ENCODE measurements at regions not wholly inside any gene's neighbourhood (a gene's known extent, or its start where the extent isn't known, plus 50 kb on each side); places are given as distances from the start of the nearest gene placed in this dataset.

DNA sequence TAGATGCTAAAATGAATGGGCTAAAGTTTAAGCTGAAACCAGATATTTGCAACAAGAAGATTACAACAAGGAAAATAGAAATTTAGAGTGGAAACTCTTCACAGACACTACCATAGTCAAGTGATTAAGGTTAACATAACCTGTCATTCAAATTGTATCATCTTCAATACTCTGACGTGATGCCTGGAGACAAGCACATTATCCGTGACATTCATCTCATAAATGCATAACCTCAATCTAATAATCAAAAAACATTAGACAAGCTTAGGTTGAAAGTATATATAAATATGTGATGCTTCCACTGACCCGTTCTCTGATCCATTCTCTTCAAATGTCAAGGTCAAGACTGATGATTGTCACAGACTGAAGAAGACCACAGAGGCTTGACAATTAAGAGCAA, 263.8 kb upstream of the MEOX2 start:
- H3K27me3 Mint-ChIP-seq: no peaks in the 10 kb centered on the region
- POLR2A ChIA-PET: no interaction called here
- peaks cover 5% of the 10 kb centered on the region for H3K9me3 Mint-ChIP-seq
- CTCF ChIA-PET: no interaction called here
- no peaks in the 10 kb centered on the region for H3K4me1 Mint-ChIP-seq
- no peak for DNase-seq
- H3K36me3 Mint-ChIP-seq (ENCODE audit: low read depth): no peaks in the 10 kb centered on the region
- no peak overlapping the region for H3K4me3 Mint-ChIP-seq
- no peak overlapping the region for H3K27ac Mint-ChIP-seq

DNA sequence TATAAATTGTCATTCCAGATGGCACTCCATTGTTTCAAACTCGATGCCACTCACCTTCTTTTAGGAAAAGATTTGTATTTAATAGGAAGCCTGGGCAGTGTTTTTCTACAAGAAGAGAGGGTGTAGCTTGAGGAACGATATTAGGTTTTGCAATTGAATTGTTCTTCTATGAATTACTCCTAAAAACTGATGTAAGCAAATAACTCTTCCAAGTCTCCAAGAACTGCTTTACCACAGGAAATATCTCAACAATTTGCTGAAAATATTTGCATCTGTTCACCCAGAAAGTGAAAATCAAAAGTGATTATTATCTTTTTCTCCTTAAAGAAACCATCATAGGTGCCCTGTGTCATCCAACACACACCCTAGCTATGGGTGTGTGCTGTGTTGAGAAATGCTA, 261.3 kb upstream of the MEOX2 start:
- ChIA-PET CTCF (no interaction called here), POLR2A (no interaction called here)
- H3K27me3 Mint-ChIP-seq: no peaks in the 10 kb centered on the region
- DNase-seq: no peak
- no peaks in the 10 kb centered on the region for H3K36me3 Mint-ChIP-seq (ENCODE audit: low read depth)
- H3K4me1 Mint-ChIP-seq: no peaks in the 10 kb centered on the region
- no peak overlapping the region for H3K27ac Mint-ChIP-seq
- no peak overlapping the region for H3K4me3 Mint-ChIP-seq
- no peaks in the 10 kb centered on the region for H3K9me3 Mint-ChIP-seq

- no peak overlapping the region for H3K27ac Mint-ChIP-seq
- CTCF ChIA-PET: no interaction called here
- H3K27me3 Mint-ChIP-seq: no peaks in the 10 kb centered on the region
Measured at GRCh38 chr7:15938115-15938514, 251.6 kb upstream of the MEOX2 start.

GRCh38 chr7:15937571-15937970, 251.1 kb upstream of the MEOX2 start:
- DNase-seq: no peak
- H3K9me3 Mint-ChIP-seq: peaks cover 3% of the 10 kb centered on the region
- no peaks in the 10 kb centered on the region for H3K4me1 Mint-ChIP-seq
- POLR2A ChIA-PET: no interaction called here
- H3K27me3 Mint-ChIP-seq: no peaks in the 10 kb centered on the region
- CTCF ChIA-PET: no interaction called here
- no peaks in the 10 kb centered on the region for H3K36me3 Mint-ChIP-seq (ENCODE audit: low read depth)
- H3K4me3 Mint-ChIP-seq: no peak overlapping the region
- H3K27ac Mint-ChIP-seq: no peak overlapping the region

More at GRCh38 chr7:15938115-15938514, 251.6 kb upstream of the MEOX2 start:
- no peak overlapping the region for H3K4me3 Mint-ChIP-seq
- no peak for DNase-seq
- H3K36me3 Mint-ChIP-seq (ENCODE audit: low read depth): no peaks in the 10 kb centered on the region
- H3K4me1 Mint-ChIP-seq: no peaks in the 10 kb centered on the region
- POLR2A ChIA-PET: no interaction called here
- peaks cover 3% of the 10 kb centered on the region for H3K9me3 Mint-ChIP-seq

DNA sequence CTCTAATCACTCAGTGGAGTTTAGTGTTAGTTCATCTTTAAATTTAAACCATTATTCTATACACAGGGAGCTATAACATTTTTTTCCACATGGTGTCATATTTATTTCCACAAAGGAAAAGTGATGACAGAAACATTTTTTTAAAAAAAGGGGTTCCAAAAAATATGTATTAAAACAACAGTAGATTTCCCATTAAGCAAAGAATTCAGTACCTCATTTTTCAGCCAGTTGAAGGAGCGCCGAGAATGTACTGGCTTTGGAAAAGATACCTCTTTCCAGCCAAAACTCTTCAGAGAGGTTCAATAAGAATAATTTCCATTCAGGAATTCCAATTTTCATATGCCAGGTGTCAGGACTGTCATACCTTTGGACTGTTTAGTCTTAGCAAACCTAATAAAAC, 250.5 kb upstream of the MEOX2 start:
- Mint-ChIP-seq H3K27me3 (no peaks in the 10 kb centered on the region), H3K4me3 (no peak overlapping the region), H3K36me3 (ENCODE audit: low read depth) (no peaks in the 10 kb centered on the region), H3K27ac (no peak overlapping the region), H3K4me1 (no peaks in the 10 kb centered on the region), H3K9me3 (peaks cover 3% of the 10 kb centered on the region)
- CTCF ChIA-PET: no interaction called here
- no peak for DNase-seq
- POLR2A ChIA-PET: no interaction called here

DNA sequence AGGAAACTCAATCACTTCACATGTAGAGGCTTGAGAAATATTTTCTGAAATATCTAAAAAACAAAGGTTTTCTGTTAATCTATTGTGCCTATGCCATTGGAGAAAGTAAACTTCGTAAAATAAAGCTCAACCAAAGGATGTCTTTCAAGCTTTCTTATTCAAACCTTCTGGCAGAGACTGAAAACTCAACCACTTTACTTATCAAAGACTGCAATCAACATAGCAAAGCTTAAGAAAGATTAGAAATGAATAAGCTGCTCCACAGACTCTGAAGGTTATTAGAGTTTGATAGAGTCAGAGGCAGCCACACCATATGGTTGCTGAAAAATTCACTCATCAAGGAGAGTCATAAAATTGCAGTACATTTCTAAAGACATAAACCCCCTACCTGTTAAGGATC, 245.8 kb upstream of the MEOX2 start:
- Mint-ChIP-seq H3K9me3 (no peaks in the 10 kb centered on the region), H3K36me3 (ENCODE audit: low read depth) (no peaks in the 10 kb centered on the region), H3K4me3 (no peak overlapping the region), H3K27ac (no peak overlapping the region), H3K27me3 (no peaks in the 10 kb centered on the region), H3K4me1 (no peaks in the 10 kb centered on the region)
- no peak for DNase-seq
- ChIA-PET POLR2A (no interaction called here), CTCF (no interaction called here)

DNA sequence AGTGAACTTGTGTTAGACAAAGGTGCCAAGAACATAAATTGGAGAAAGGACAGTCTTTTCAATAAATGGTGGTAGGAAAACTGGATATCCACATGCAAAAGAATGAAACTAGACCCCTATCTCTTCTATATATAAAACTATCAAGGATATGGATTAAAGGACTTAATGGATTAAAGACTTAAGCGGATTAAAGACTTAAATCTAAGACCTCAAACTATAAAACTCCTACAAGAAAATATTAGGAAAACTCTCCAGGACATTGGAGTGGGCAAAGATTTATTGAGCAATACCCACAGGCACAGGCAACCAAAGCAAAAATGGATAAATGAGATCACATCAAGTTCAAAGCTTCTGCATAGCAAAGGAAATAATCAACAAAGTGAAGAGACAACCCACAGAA, 242.9 kb upstream of the MEOX2 start:
- Mint-ChIP-seq H3K27me3 (no peaks in the 10 kb centered on the region), H3K9me3 (peaks cover 3% of the 10 kb centered on the region), H3K4me1 (no peaks in the 10 kb centered on the region), H3K27ac (no peak overlapping the region), H3K4me3 (no peak overlapping the region), H3K36me3 (ENCODE audit: low read depth) (no peaks in the 10 kb centered on the region)
- ChIA-PET POLR2A (no interaction called here), CTCF (no interaction called here)
- DNase-seq: no peak

GRCh38 chr7:15925608-15926007, 239.1 kb upstream of the MEOX2 start:
- Mint-ChIP-seq H3K36me3 (ENCODE audit: low read depth) (no peaks in the 10 kb centered on the region), H3K27me3 (no peaks in the 10 kb centered on the region), H3K4me1 (no peaks in the 10 kb centered on the region), H3K9me3 (peaks cover 3% of the 10 kb centered on the region), H3K4me3 (no peak overlapping the region), H3K27ac (no peak overlapping the region)
- ChIA-PET CTCF (no interaction called here), POLR2A (no interaction called here)
- no peak for DNase-seq

- Mint-ChIP-seq H3K27me3 (no peaks in the 10 kb centered on the region), H3K4me1 (no peaks in the 10 kb centered on the region), H3K27ac (no peak overlapping the region), H3K9me3 (peaks cover 3% of the 10 kb centered on the region), H3K36me3 (ENCODE audit: low read depth) (no peaks in the 10 kb centered on the region), H3K4me3 (no peak overlapping the region)
- ChIA-PET CTCF (no interaction called here), POLR2A (no interaction called here)
- no peak for DNase-seq
Measured at GRCh38 chr7:15924910-15925309, 238.4 kb upstream of the MEOX2 start.

DNA sequence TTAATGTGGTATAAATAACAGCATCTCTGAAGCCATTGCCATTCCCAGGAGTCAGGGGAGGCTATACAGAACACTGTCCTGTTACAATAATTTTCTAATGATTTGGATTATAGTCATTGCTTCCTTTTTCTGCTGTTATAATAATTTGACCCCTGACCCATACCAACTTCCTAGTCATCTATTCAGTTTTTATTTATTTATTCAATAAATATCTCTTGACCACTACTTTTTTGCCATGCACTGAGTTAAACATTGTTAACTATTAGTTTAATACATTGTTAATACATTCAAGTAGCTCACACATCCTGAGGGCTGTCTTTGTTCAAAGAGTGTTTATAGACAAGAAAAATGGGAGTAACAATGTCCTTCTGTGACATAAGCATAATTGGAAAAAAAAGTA, 235.5 kb upstream of the MEOX2 start:
- peaks cover 6% of the 10 kb centered on the region for H3K9me3 Mint-ChIP-seq
- CTCF ChIA-PET: no interaction called here
- no peak overlapping the region for H3K4me3 Mint-ChIP-seq
- POLR2A ChIA-PET: no interaction called here
- DNase-seq: no peak
- no peaks in the 10 kb centered on the region for H3K36me3 Mint-ChIP-seq (ENCODE audit: low read depth)
- no peaks in the 10 kb centered on the region for H3K27me3 Mint-ChIP-seq
- no peaks in the 10 kb centered on the region for H3K4me1 Mint-ChIP-seq
- H3K27ac Mint-ChIP-seq: no peak overlapping the region

- H3K4me1 Mint-ChIP-seq: no peaks in the 10 kb centered on the region
- H3K27me3 Mint-ChIP-seq: no peaks in the 10 kb centered on the region
- POLR2A ChIA-PET: no interaction called here
- DNase-seq: no peak
- no peak overlapping the region for H3K27ac Mint-ChIP-seq
- CTCF ChIA-PET: no interaction called here
- H3K36me3 Mint-ChIP-seq (ENCODE audit: low read depth): no peaks in the 10 kb centered on the region
- H3K4me3 Mint-ChIP-seq: no peak overlapping the region
- peaks cover 6% of the 10 kb centered on the region for H3K9me3 Mint-ChIP-seq
Measured at GRCh38 chr7:15921576-15921975, 235.1 kb upstream of the MEOX2 start.

DNA sequence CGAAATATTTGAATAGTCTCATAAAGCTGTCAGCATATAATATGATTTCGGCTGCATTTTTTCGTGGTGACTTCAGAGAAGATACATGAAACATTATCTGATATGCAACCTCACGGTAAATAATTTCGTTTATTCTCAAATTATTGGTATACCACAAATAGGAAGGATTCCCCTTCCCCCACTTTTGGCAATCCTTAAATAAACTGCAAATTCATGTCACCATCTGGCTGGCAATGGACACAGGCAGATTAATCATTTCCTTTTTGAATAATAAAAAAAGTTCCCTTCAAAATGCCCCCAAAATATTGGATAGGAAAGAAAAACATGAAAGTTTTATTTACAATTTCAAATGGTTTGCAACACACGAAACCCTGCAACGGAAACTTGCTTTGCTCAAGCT, 234.5 kb upstream of the MEOX2 start:
- H3K27ac Mint-ChIP-seq: no peak overlapping the region
- no peaks in the 10 kb centered on the region for H3K27me3 Mint-ChIP-seq
- no peaks in the 10 kb centered on the region for H3K4me1 Mint-ChIP-seq
- CTCF ChIA-PET: no interaction called here
- no peaks in the 10 kb centered on the region for H3K36me3 Mint-ChIP-seq (ENCODE audit: low read depth)
- POLR2A ChIA-PET: no interaction called here
- DNase-seq: no peak
- H3K4me3 Mint-ChIP-seq: no peak overlapping the region
- peaks cover 6% of the 10 kb centered on the region for H3K9me3 Mint-ChIP-seq

DNA sequence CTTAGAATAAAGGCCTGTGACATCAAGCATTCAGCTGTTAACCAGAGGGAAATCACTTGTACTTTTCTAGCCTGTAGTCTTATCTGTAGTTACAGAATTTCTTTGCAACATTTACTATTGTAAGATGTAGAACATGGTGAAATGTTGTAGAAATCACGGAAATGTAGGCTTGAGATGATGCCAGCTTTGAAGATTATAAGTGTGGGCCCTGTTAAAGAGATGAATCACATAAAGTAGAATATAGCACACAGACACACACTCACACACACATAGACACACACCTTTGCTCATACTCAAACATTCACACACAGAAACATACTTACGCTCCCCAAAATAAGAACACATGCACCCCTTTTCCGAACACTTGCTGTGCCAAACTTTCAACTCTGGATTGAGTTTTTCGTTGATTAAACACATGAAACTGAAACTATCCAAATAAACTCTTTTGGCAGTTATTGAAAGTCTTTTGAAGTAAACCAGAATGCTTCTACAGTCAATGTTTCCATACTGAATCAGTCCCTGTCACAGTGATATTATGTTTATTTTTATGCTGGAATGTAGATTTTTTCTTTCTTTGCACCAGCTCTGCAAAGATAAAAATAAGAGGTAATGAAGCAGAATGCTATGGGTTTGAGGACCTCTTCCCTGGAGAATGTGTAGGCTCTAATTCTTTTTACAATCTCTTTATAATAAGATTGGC, 230.3 kb upstream of the MEOX2 start:
- H3K4me3 Mint-ChIP-seq: no peak overlapping the region
- H3K4me1 Mint-ChIP-seq: no peaks in the 10 kb centered on the region
- DNase-seq: no peak
- H3K9me3 Mint-ChIP-seq: peaks cover 5% of the 10 kb centered on the region
- no peak overlapping the region for H3K27ac Mint-ChIP-seq
- no peaks in the 10 kb centered on the region for H3K36me3 Mint-ChIP-seq (ENCODE audit: low read depth)
- POLR2A ChIA-PET: no interaction called here
- no peaks in the 10 kb centered on the region for H3K27me3 Mint-ChIP-seq
- CTCF ChIA-PET: no interaction called here

- DNase-seq: no peak
- Mint-ChIP-seq H3K9me3 (peaks cover 5% of the 10 kb centered on the region), H3K36me3 (ENCODE audit: low read depth) (no peaks in the 10 kb centered on the region), H3K27me3 (no peaks in the 10 kb centered on the region), H3K4me1 (no peaks in the 10 kb centered on the region), H3K27ac (no peak overlapping the region), H3K4me3 (no peak overlapping the region)
- ChIA-PET POLR2A (no interaction called here), CTCF (no interaction called here)
Measured at GRCh38 chr7:15915686-15916293, 229.3 kb upstream of the MEOX2 start.

Measured in activated CD4-positive, alpha-beta memory T cell treated with anti-CD3 and anti-CD28 coated beads, Interleukin-2, amount 10 ng/mL, durations not matched to agents 7 days and 5 days (primary cell).